A549 (cell line): ENCODE measurements at regions not wholly inside any gene's neighbourhood (a gene's known extent, or its start where the extent isn't known, plus 50 kb on each side); places are given as distances from the start of the nearest gene placed in this dataset.

Experiments
- ATAC-seq, 2 experiments: fragments of 200-7000 bp in 1 of 2; fragments of >200 bp in 1 of 2; cut with Nextera tagmentation in 1 of 2; cut with Tn5 transposase in 1 of 2; 3 replicates each; pipeline versions ENCODE4 v1.8.0 to v1.9.1; 2018 to 2020; ENCODE audit warnings: mild to moderate bottlenecking in 1 of 2, moderate library complexity in 1 of 2
- CTCF ChIA-PET: fragments of 300-600 bp; sonication (Branson Sonifier 250); formaldehyde crosslinking; extraction: SDS; loops from one replicate; lab custom pipeline; 2021; ENCODE audit warnings: antibody characterized with exemption, inconsistent platforms; lab: Yijun Ruan, JAX
- POLR2A ChIA-PET: fragments of 350-600 bp; formaldehyde crosslinking; extraction: SDS; loops from one replicate; lab custom pipeline; 2021; ENCODE audit warnings: antibody characterized with exemption, inconsistent platforms; lab: Yijun Ruan, JAX
- DNase-seq, 2 experiments: peaks; one replicate each; pipeline versions ENCODE4 v3.0.0 to v3.0.0-alpha.2; 2011 to 2016; ENCODE audit warnings: low read depth in 1 of 2, low spot score in 1 of 2
- FAIRE-seq: peaks from 2 replicates; lab custom pipeline; 2011; peaks lifted over from hg19 to GRCh38; lab: Jason Lieb, UNC
- H3K27ac ChIP-seq, 2 experiments: fragments of >200 bp; sonication (Bioruptor Twin); formaldehyde crosslinking; 3 replicates each; pipeline ENCODE4 v1.5.1; 2016 to 2017
- H3K4me1 ChIP-seq: fragments of >200 bp; sonication (Bioruptor Twin); formaldehyde crosslinking; 3 replicates; pipeline ENCODE4 v1.6.1; 2016
- H3K4me2 ChIP-seq: fragments of >200 bp; sonication (Bioruptor Twin); formaldehyde crosslinking; 3 replicates; pipeline ENCODE4 v1.6.1; 2016
- H3K4me3 ChIP-seq: fragments of >200 bp; sonication (Bioruptor Twin); formaldehyde crosslinking; 3 replicates; pipeline ENCODE4 v1.5.1; 2016
- H3K9me3 ChIP-seq: fragments of >200 bp; sonication (Bioruptor Twin); formaldehyde crosslinking; 3 replicates; pipeline ENCODE4 v1.6.1; 2016
- BHLHE40 ChIP-seq: IDR thresholded peaks from 2 replicates; pipeline ENCODE4 v1.6.1; 2012; ENCODE audit warnings: low read depth, low read length, inconsistent platforms
- ESRRA ChIP-seq: fragments of 150-350 bp; IDR thresholded peaks from 2 replicates; pipeline ENCODE4 v1.6.1; 2014; ENCODE audit warnings: mild to moderate bottlenecking, low read length, borderline replicate concordance
- HOXA7 ChIP-seq: fragments of 250-450 bp; sonication (Bioruptor Pico); IDR thresholded peaks from 2 replicates; pipeline ENCODE4 v1.5.0; 2020; ENCODE audit warnings: mild to moderate bottlenecking, moderate library complexity
- HOXB13 ChIP-seq: fragments of 250-450 bp; sonication (Bioruptor Pico); IDR thresholded peaks from 2 replicates; pipeline ENCODE4 v1.5.0; 2020; ENCODE audit warnings: low read depth, mild to moderate bottlenecking, moderate library complexity
- JUN ChIP-seq, 2 experiments: fragments of >200 bp; sonication (Bioruptor Twin); formaldehyde crosslinking; IDR thresholded peaks; 2 replicates in 1 of 2; 3 replicates in 1 of 2; pipeline ENCODE4 v1.6.1; 2016 to 2017
- JUNB ChIP-seq: fragments of >200 bp; sonication (Bioruptor Twin); formaldehyde crosslinking; IDR thresholded peaks from 2 replicates; pipeline ENCODE4 v1.6.1; 2016
- MAZ ChIP-seq: fragments of 150-350 bp; IDR thresholded peaks from 2 replicates; pipeline ENCODE4 v1.6.1; 2014; ENCODE audit warnings: antibody characterized with exemption, low read depth, low read length, borderline replicate concordance
- MYC ChIP-seq: IDR thresholded peaks from 2 replicates; pipeline ENCODE4 v1.6.1; 2012; ENCODE audit warnings: mild to moderate bottlenecking, inconsistent platforms, low read length, improper control_type of control experiment, borderline replicate concordance
- NFE2L2 ChIP-seq: fragments of 150-350 bp; conservative IDR thresholded peaks from 2 replicates; pipeline ENCODE4 v1.6.1; 2014; ENCODE audit warnings: low read length
- RAD21 ChIP-seq, 2 experiments: fragments of >200 bp in 1 of 2; sonication (Bioruptor Twin) in 1 of 2; formaldehyde crosslinking in 1 of 2; IDR thresholded peaks in 1 of 2; conservative IDR thresholded peaks in 1 of 2; 2 replicates in 1 of 2; 3 replicates in 1 of 2; pipeline ENCODE4 v1.6.1; 2012 to 2018; ENCODE audit warnings: inconsistent platforms in 1 of 2
- RCOR1 ChIP-seq: fragments of 150-350 bp; IDR thresholded peaks from 2 replicates; pipeline ENCODE4 v1.6.1; 2014; ENCODE audit warnings: antibody characterized with exemption, low read length, low read depth
- RFX5 ChIP-seq: fragments of 450-650 bp; IDR thresholded peaks from 2 replicates; pipeline ENCODE4 v1.7.1; 2014; ENCODE audit warnings: antibody characterized with exemption, mild to moderate bottlenecking, moderate library complexity
- SMC3 ChIP-seq: fragments of >200 bp; sonication (Bioruptor Twin); formaldehyde crosslinking; IDR thresholded peaks from 3 replicates; pipeline ENCODE4 v1.6.1; 2018; ENCODE audit warnings: inconsistent platforms
- TFCP2L1 ChIP-seq: fragments of 250-450 bp; sonication (Bioruptor Pico); IDR thresholded peaks from 2 replicates; pipeline ENCODE4 v1.5.0; 2021; ENCODE audit warnings: mild to moderate bottlenecking
- ZFP36 ChIP-seq: fragments of 450-650 bp; IDR thresholded peaks from 2 replicates; pipeline ENCODE4 v1.6.1; 2014; ENCODE audit warnings: borderline replicate concordance; ENCODE audit not compliant: partially characterized antibody
- ZNF302 ChIP-seq: fragments of 250-450 bp; sonication (Bioruptor Pico); IDR thresholded peaks from 2 replicates; pipeline ENCODE4 v1.9.0; 2021; ENCODE audit warnings: inconsistent platforms, mild to moderate bottlenecking, moderate library complexity
- WGBS: methylation state at CpG from one replicate; pipeline ENCODE4 v1.1.6; 2017; ENCODE audit errors: missing lambda C conversion rate; 5-methylcytosine and 5-hydroxymethylcytosine counted together
- TF ChIP-seq, protein P1 (sequence below): fragments of 150-350 bp; IDR thresholded peaks from 2 replicates; pipeline ENCODE4 v1.6.1; 2014; ENCODE audit warnings: low read depth, mild to moderate bottlenecking, low read length
- TF ChIP-seq, protein P2 (sequence below): fragments of >200 bp; sonication (Bioruptor Twin); formaldehyde crosslinking; IDR thresholded peaks from 3 replicates; pipeline ENCODE4 v1.5.1; 2016
- TF ChIP-seq, protein P3 (sequence below): fragments of 450-650 bp; IDR thresholded peaks from 2 replicates; pipeline ENCODE4 v1.6.1; 2014; ENCODE audit warnings: antibody characterized with exemption

DNA sequence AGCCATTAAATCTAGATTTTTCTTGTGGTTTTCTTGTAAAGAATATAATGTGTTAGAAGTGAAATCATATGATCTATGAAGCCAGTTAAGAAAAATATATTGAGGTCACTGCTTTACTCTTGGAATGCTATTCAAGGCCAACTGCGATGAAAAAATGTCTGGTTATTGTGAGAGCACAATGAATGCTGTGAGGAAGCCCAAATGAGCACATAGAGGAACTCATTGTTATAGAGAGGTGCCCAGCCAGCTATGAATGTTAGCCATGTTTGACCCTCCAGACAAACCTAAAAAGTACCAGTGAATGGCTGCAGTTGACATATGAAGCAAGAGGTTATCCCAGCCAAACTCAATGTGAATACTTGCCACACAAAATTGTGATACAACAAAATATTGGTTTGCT lies 359.8 kb upstream of the FAM174A start (continued):
- TF ChIP-seq, protein P1, sequence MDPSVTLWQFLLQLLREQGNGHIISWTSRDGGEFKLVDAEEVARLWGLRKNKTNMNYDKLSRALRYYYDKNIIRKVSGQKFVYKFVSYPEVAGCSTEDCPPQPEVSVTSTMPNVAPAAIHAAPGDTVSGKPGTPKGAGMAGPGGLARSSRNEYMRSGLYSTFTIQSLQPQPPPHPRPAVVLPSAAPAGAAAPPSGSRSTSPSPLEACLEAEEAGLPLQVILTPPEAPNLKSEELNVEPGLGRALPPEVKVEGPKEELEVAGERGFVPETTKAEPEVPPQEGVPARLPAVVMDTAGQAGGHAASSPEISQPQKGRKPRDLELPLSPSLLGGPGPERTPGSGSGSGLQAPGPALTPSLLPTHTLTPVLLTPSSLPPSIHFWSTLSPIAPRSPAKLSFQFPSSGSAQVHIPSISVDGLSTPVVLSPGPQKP, result no peak
- no peak for TF ChIP-seq ZFP36
- TF ChIP-seq HOXA7, result no peak
- no peak for TF ChIP-seq BHLHE40
- TF ChIP-seq SMC3, result no peak
- no peak for TF ChIP-seq MYC
- no peak for TF ChIP-seq MAZ
- TF ChIP-seq, protein P2, sequence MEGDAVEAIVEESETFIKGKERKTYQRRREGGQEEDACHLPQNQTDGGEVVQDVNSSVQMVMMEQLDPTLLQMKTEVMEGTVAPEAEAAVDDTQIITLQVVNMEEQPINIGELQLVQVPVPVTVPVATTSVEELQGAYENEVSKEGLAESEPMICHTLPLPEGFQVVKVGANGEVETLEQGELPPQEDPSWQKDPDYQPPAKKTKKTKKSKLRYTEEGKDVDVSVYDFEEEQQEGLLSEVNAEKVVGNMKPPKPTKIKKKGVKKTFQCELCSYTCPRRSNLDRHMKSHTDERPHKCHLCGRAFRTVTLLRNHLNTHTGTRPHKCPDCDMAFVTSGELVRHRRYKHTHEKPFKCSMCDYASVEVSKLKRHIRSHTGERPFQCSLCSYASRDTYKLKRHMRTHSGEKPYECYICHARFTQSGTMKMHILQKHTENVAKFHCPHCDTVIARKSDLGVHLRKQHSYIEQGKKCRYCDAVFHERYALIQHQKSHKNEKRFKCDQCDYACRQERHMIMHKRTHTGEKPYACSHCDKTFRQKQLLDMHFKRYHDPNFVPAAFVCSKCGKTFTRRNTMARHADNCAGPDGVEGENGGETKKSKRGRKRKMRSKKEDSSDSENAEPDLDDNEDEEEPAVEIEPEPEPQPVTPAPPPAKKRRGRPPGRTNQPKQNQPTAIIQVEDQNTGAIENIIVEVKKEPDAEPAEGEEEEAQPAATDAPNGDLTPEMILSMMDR, result no peak
- TF ChIP-seq RFX5, result no peak

DNA sequence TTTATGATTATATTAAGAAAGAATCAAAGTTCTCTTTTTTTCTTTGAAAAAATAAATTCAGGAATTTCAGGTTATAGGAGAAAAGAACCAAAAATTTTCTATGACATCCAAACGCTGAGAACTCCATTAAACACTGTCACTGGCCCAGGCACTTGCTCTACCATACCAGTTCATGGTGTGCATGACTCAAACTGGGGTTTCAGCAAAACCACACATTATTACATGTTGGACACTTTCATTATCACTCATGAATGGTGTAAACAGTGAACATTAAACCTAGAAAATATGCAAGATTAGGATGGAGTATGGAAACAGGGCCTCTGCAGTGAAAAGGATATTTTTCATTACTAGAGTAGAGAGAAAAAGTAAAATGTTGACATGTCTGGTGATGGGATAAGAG lies 369.9 kb upstream of the FAM174A start:
- POLR2A ChIA-PET, result no interaction called here

DNA sequence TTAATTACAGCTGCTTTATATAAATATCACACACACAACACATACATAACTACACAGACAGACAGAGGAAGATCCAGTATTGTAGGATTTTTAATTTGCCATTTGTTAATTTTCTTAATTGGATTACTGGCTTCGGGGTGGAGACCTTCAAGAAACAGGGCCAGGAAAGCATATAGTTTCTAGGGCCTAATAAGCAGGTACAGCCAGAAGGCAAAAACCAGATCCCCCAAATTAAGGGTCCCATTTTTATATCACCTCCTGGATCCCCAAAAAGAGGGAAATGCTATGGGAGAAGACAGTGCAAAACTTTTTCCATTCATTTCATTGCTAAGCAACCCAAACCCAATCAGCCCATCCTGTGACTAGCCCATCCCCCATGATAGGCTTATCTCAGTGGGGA lies 373.3 kb upstream of the FAM174A start:
- ATAC-seq, result no peak
- no peak overlapping the region for H3K27ac ChIP-seq

More for the DNA sequence above, 369.9 kb upstream of the FAM174A start:
- no peaks in the 10 kb centered on the region for H3K4me1 ChIP-seq
- H3K27ac ChIP-seq, result no peak overlapping the region
- TF ChIP-seq RAD21 (conservative IDR thresholded peaks at IDR 0.05 in 1 of 2, IDR thresholded peaks at IDR 0.05 in 1 of 2) (no peak), ZNF302 (CRISPR knock-in tag) (no peak), RCOR1 (no peak)
- H3K9me3 ChIP-seq, result no peaks in the 10 kb centered on the region
- no peak overlapping the region for H3K4me2 ChIP-seq
- DNase-seq (no peak), ATAC-seq (no peak), FAIRE-seq (no peak)
- no peak overlapping the region for H3K4me3 ChIP-seq
- CTCF ChIA-PET, result no interaction called here
- WGBS, result 3% methylated on average over 1 of the region's 1 CpG

DNA sequence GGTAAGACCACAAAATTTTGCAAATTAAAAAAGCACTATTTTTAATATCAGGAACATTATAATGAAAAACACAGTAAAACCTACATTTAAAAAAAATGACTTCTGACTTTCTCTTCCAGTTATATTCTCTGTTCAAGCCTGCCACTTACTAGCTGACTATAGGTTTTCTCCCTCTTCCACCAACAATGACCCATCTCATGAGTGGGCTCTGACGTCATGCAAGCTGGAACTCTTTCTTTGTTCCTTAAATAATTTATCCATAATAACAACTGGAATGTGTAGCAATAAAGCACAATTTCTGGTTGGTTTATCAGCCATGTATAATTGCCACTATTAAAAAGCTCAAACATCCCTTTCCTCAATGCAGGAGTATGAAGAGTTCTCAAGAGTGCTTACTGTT lies 378.1 kb upstream of the FAM174A start:
- DNase-seq (no peak), FAIRE-seq (no peak), ATAC-seq (no peak)
- ChIA-PET POLR2A (interaction anchor here (0.5 kb wide), 1 partner anchor 17 kb away, joined by 4 read pairs; no protein-coding TSS in a partner anchor), CTCF (no interaction called here)
- Histone ChIP-seq H3K4me2 (no peak overlapping the region), H3K4me1 (no peaks in the 10 kb centered on the region), H3K4me3 (no peak overlapping the region), H3K27ac (no peak overlapping the region), H3K9me3 (no peaks in the 10 kb centered on the region)
- TF ChIP-seq HOXB13 (CRISPR knock-in tag), result no peak
- TF ChIP-seq TFCP2L1 (CRISPR knock-in tag), result no peak
- no peak for TF ChIP-seq NFE2L2
- TF ChIP-seq SMC3, result no peak
- TF ChIP-seq HOXA7, result no peak
- TF ChIP-seq JUNB, result no peak
- WGBS, result 46% methylated on average over 1 of the region's 1 CpG

More for the DNA sequence above, 373.3 kb upstream of the FAM174A start:
- TF ChIP-seq JUN (IDR thresholded peaks at IDR 0.05), result no peak
- no peak for TF ChIP-seq RFX5
- H3K4me1 ChIP-seq, result no peaks in the 10 kb centered on the region
- WGBS, result 6% methylated on average over 1 of the region's 1 CpG
- FAIRE-seq, result no peak
- ChIA-PET POLR2A (no interaction called here), CTCF (no interaction called here)
- H3K4me2 ChIP-seq, result no peak overlapping the region
- H3K9me3 ChIP-seq, result no peaks in the 10 kb centered on the region
- DNase-seq, result no peak
- H3K4me3 ChIP-seq, result no peak overlapping the region

DNA sequence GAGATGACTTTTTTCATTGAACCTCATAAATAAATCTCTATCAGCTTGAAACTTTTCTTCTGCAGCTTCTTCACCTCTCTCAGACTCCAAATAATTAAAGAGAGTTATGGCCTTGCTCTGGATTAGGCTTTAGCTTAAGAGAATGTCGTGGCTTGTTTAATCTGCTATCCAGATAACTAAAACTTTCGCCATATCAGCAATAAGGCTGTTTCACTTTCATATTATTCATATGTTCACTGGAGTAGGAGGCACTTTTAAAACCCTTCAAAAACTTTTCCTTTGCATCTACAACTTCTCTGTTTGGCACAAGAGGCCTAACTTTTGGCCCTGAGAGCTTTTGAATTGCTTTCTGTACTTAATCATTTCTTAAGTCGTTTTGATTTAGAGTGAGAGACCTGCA lies 386.9 kb upstream of the FAM174A start:
- H3K4me2 ChIP-seq, result no peak overlapping the region
- TF ChIP-seq NFE2L2 (no peak), RCOR1 (no peak), TFCP2L1 (CRISPR knock-in tag) (no peak), HOXB13 (CRISPR knock-in tag) (no peak), RAD21 (conservative IDR thresholded peaks at IDR 0.05 in 1 of 2, IDR thresholded peaks at IDR 0.05 in 1 of 2) (no peak), HOXA7 (no peak), ESRRA (no peak)
- TF ChIP-seq, protein P3, sequence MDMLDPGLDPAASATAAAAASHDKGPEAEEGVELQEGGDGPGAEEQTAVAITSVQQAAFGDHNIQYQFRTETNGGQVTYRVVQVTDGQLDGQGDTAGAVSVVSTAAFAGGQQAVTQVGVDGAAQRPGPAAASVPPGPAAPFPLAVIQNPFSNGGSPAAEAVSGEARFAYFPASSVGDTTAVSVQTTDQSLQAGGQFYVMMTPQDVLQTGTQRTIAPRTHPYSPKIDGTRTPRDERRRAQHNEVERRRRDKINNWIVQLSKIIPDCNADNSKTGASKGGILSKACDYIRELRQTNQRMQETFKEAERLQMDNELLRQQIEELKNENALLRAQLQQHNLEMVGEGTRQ, result no peak
- TF ChIP-seq, all 56 proteins: peak for 0
- no peak for DNase-seq
- CTCF ChIA-PET, result no interaction called here
- FAIRE-seq, result no peak
- WGBS, result 19% methylated on average over 3 of the region's 3 CpGs
- Histone ChIP-seq H3K4me1 (no peaks in the 10 kb centered on the region), H3K9me3 (no peaks in the 10 kb centered on the region), H3K27ac (no peak overlapping the region), H3K4me3 (no peak overlapping the region)
- POLR2A ChIA-PET, result no interaction called here
- no peak for ATAC-seq
